WTC11 (cell line): ENCODE measurements at regions not wholly inside any gene's neighbourhood (a gene's known extent, or its start where the extent isn't known, plus 50 kb on each side); places are given as distances from the start of the nearest gene placed in this dataset.

ENCODE experiments used
- ATAC-seq: fragments of 200-7000 bp; cut with Tn5 transposase; 2 replicates; pipeline ENCODE4 v1.10.0; 2021; ENCODE audit warnings: mild to moderate bottlenecking, moderate library complexity
- CTCF ChIA-PET: fragments of 300-600 bp; sonication (Branson Sonifier 250); formaldehyde crosslinking; loops from one replicate; lab custom pipeline; 2021; ENCODE audit warnings: antibody characterized with exemption; lab: Charles Lee
- POLR2A ChIA-PET: fragments of 350-600 bp; sonication (Branson Sonifier 250); formaldehyde crosslinking; loops from one replicate; lab custom pipeline; 2021; ENCODE audit warnings: antibody characterized with exemption; lab: Charles Lee
- DNase-seq: peaks from one replicate; pipeline ENCODE4 v3.0.0; 2021; ENCODE audit warnings: low spot score
- H3K27ac Mint-ChIP-seq: 2 replicates; pipeline ENCODE4 v1.8.0; 2021; ENCODE audit warnings: mixed read lengths
- H3K27me3 Mint-ChIP-seq: 2 replicates; pipeline ENCODE4 v1.8.0; 2021; ENCODE audit warnings: low read depth, mild to moderate bottlenecking, moderate library complexity, mixed read lengths
- H3K36me3 Mint-ChIP-seq: 2 replicates; pipeline ENCODE4 v1.8.0; 2021; ENCODE audit warnings: mixed read lengths
- H3K4me1 Mint-ChIP-seq: 2 replicates; pipeline ENCODE4 v1.8.0; 2022; ENCODE audit warnings: mixed read lengths
- H3K4me3 Mint-ChIP-seq: 2 replicates; pipeline ENCODE4 v1.8.0; 2021; ENCODE audit warnings: mild to moderate bottlenecking, moderate library complexity, mixed read lengths
- H3K9me3 Mint-ChIP-seq: 2 replicates; pipeline ENCODE4 v1.8.0; 2021; ENCODE audit warnings: mixed read lengths
- CDX4 ChIP-seq: fragments of 250-450 bp; sonication (Bioruptor Pico); IDR thresholded peaks from 2 replicates; pipeline ENCODE4 v1.9.0; 2021; ENCODE audit warnings: moderate library complexity, mild to moderate bottlenecking, inconsistent platforms, borderline replicate concordance
- IRF2 ChIP-seq: sonication (generic); formaldehyde crosslinking; IDR thresholded peaks from 2 replicates; pipeline ENCODE4 v1.8.0; 2022; ENCODE audit warnings: low read depth, missing genetic modification reagents, borderline replicate concordance
- MYBL2 ChIP-seq: sonication (generic); formaldehyde crosslinking; IDR thresholded peaks from 2 replicates; pipeline ENCODE4 v1.8.1; 2023; ENCODE audit warnings: mild to moderate bottlenecking, moderate library complexity, missing genetic modification reagents
- PREB ChIP-seq: sonication (generic); formaldehyde crosslinking; IDR thresholded peaks from 2 replicates; pipeline ENCODE4 v1.8.1; 2022; ENCODE audit warnings: mild to moderate bottlenecking, missing genetic modification reagents, moderate library complexity, borderline replicate concordance
- ZNF317 ChIP-seq: sonication (generic); formaldehyde crosslinking; IDR thresholded peaks from 2 replicates; pipeline ENCODE4 v1.8.1; 2023; ENCODE audit warnings: low read depth, mild to moderate bottlenecking, moderate library complexity, missing genetic modification reagents, borderline replicate concordance
- ZNF512 ChIP-seq: sonication (generic); formaldehyde crosslinking; IDR thresholded peaks from 2 replicates; pipeline ENCODE4 v1.8.1; 2022; ENCODE audit warnings: missing genetic modification reagents, borderline replicate concordance
- ZNF532 ChIP-seq: fragments of 250-450 bp; sonication (Bioruptor Pico); IDR thresholded peaks from 2 replicates; pipeline ENCODE4 v1.9.0; 2021; ENCODE audit warnings: mild to moderate bottlenecking, borderline replicate concordance
- TF ChIP-seq, protein P1 (sequence below): sonication (generic); formaldehyde crosslinking; IDR thresholded peaks from 2 replicates; pipeline ENCODE4 v1.8.0; 2023; ENCODE audit warnings: mild to moderate bottlenecking, missing genetic modification reagents
- TF ChIP-seq, protein P2 (sequence below): sonication (generic); formaldehyde crosslinking; IDR thresholded peaks from 2 replicates; pipeline ENCODE4 v1.8.0; 2023; ENCODE audit warnings: missing genetic modification reagents, mild to moderate bottlenecking, borderline replicate concordance
- TF ChIP-seq, protein P3 (sequence below): sonication (generic); formaldehyde crosslinking; IDR thresholded peaks from 2 replicates; pipeline ENCODE4 v1.8.1; 2023; ENCODE audit warnings: mild to moderate bottlenecking, moderate library complexity, missing genetic modification reagents

- DNase-seq (no peak), ATAC-seq (no peak)
- CTCF ChIA-PET, result no interaction called here
- POLR2A ChIA-PET, result no interaction called here
- H3K27ac Mint-ChIP-seq, result no peak overlapping the region
- peaks cover 48% of the 10 kb centered on the region for H3K4me1 Mint-ChIP-seq
- TF ChIP-seq, protein P1, sequence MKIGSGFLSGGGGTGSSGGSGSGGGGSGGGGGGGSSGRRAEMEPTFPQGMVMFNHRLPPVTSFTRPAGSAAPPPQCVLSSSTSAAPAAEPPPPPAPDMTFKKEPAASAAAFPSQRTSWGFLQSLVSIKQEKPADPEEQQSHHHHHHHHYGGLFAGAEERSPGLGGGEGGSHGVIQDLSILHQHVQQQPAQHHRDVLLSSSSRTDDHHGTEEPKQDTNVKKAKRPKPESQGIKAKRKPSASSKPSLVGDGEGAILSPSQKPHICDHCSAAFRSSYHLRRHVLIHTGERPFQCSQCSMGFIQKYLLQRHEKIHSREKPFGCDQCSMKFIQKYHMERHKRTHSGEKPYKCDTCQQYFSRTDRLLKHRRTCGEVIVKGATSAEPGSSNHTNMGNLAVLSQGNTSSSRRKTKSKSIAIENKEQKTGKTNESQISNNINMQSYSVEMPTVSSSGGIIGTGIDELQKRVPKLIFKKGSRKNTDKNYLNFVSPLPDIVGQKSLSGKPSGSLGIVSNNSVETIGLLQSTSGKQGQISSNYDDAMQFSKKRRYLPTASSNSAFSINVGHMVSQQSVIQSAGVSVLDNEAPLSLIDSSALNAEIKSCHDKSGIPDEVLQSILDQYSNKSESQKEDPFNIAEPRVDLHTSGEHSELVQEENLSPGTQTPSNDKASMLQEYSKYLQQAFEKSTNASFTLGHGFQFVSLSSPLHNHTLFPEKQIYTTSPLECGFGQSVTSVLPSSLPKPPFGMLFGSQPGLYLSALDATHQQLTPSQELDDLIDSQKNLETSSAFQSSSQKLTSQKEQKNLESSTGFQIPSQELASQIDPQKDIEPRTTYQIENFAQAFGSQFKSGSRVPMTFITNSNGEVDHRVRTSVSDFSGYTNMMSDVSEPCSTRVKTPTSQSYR (CRISPR knock-in tag), result no peak
- TF ChIP-seq CDX4 (CRISPR knock-in tag), result no peak
- no peak for TF ChIP-seq IRF2 (CRISPR knock-in tag)
- TF ChIP-seq PREB (CRISPR knock-in tag), result no peak
- TF ChIP-seq, protein P2, sequence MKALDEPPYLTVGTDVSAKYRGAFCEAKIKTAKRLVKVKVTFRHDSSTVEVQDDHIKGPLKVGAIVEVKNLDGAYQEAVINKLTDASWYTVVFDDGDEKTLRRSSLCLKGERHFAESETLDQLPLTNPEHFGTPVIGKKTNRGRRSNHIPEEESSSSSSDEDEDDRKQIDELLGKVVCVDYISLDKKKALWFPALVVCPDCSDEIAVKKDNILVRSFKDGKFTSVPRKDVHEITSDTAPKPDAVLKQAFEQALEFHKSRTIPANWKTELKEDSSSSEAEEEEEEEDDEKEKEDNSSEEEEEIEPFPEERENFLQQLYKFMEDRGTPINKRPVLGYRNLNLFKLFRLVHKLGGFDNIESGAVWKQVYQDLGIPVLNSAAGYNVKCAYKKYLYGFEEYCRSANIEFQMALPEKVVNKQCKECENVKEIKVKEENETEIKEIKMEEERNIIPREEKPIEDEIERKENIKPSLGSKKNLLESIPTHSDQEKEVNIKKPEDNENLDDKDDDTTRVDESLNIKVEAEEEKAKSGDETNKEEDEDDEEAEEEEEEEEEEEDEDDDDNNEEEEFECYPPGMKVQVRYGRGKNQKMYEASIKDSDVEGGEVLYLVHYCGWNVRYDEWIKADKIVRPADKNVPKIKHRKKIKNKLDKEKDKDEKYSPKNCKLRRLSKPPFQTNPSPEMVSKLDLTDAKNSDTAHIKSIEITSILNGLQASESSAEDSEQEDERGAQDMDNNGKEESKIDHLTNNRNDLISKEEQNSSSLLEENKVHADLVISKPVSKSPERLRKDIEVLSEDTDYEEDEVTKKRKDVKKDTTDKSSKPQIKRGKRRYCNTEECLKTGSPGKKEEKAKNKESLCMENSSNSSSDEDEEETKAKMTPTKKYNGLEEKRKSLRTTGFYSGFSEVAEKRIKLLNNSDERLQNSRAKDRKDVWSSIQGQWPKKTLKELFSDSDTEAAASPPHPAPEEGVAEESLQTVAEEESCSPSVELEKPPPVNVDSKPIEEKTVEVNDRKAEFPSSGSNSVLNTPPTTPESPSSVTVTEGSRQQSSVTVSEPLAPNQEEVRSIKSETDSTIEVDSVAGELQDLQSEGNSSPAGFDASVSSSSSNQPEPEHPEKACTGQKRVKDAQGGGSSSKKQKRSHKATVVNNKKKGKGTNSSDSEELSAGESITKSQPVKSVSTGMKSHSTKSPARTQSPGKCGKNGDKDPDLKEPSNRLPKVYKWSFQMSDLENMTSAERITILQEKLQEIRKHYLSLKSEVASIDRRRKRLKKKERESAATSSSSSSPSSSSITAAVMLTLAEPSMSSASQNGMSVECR (CRISPR knock-in tag), result no peak
- TF ChIP-seq, protein P3, sequence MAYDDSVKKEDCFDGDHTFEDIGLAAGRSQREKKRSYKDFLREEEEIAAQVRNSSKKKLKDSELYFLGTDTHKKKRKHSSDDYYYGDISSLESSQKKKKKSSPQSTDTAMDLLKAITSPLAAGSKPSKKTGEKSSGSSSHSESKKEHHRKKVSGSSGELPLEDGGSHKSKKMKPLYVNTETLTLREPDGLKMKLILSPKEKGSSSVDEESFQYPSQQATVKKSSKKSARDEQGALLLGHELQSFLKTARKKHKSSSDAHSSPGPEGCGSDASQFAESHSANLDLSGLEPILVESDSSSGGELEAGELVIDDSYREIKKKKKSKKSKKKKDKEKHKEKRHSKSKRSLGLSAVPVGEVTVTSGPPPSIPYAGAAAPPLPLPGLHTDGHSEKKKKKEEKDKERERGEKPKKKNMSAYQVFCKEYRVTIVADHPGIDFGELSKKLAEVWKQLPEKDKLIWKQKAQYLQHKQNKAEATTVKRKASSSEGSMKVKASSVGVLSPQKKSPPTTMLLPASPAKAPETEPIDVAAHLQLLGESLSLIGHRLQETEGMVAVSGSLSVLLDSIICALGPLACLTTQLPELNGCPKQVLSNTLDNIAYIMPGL (CRISPR knock-in tag), result no peak
- no peak for TF ChIP-seq MYBL2 (CRISPR knock-in tag)
- TF ChIP-seq ZNF512, result no peak
- TF ChIP-seq ZNF317, result no peak
- TF ChIP-seq ZNF532, result no peak
- H3K4me3 Mint-ChIP-seq, result no peak overlapping the region
- H3K9me3 Mint-ChIP-seq, result peaks cover 10% of the 10 kb centered on the region
- H3K36me3 Mint-ChIP-seq, result peaks cover 9% of the 10 kb centered on the region
- peaks cover 24% of the 10 kb centered on the region for H3K27me3 Mint-ChIP-seq
Observed at GRCh38 chr10:25761937-25762336, 172.1 kb upstream of the MYO3A start.
